ENCODE measurements at regions not wholly inside any gene's neighbourhood (a gene's known extent, or its start where the extent isn't known, plus 50 kb on each side); places are given as distances from the start of the nearest gene placed in this dataset.

- H3K27ac Mint-ChIP-seq = no peak overlapping the region
Observed at GRCh38 chr16:66277311-66278070, 89.0 kb upstream of the CDH5 start.

More at GRCh38 chr16:66277311-66278070, 89.0 kb upstream of the CDH5 start:
- intact Hi-C loops (cut with micrococcal nuclease) = no loop called here
- ATAC-seq (ENCODE audit: low read depth) (no peak), DNase-seq (no peak)
- 93% methylated on average over 6 of the region's 6 CpGs for WGBS (ENCODE audit: insufficient coverage)
- Histone ChIP-seq H3K9me3 (ENCODE audit: control extremely low read depth in 1 of 3, control insufficient read depth in 2 of 3, insufficient read depth in 1 of 3, low read length in 2 of 3) (peaks cover 2 to 23% (median 21%) of the 10 kb centered on the region in 3 donors), H4K20me1 (ENCODE audit: control insufficient read depth, insufficient read depth, low read length, poor library complexity, severe bottlenecking) (no peaks in the 10 kb centered on the region), H3K27ac (ENCODE audit: low read length in 2 of 2) (no peak overlapping the region), H3K27me3 (replicated peaks in 1 of 4; ENCODE audit: control extremely low read depth in 1 of 4, control insufficient read depth in 3 of 4, insufficient read depth in 4 of 4, low read length in 3 of 4) (peaks cover 0 to 9% (median 3%) of the 10 kb centered on the region in 4 experiments), H3K4me1 (ENCODE audit: control insufficient read depth in 2 of 2, insufficient read depth in 2 of 2, low read length in 2 of 2) (no peaks in the 10 kb centered on the region), H3K4me3 (ENCODE audit: control extremely low read depth in 1 of 5, extremely low read depth in 1 of 5, insufficient read depth in 1 of 5, low read depth in 2 of 5, low read length in 4 of 5) (no peak overlapping the region), H3K4me2 (replicated peaks; ENCODE audit: low read depth, low read length, poor library complexity, severe bottlenecking) (no peak overlapping the region), H3K79me2 (ENCODE audit: control insufficient read depth, insufficient read depth, low read length) (no peaks in the 10 kb centered on the region), H3K9ac (ENCODE audit: low read length) (no peak overlapping the region), H2AFZ (ENCODE audit: insufficient read depth, low read depth, low read length, poor library complexity, severe bottlenecking) (no peak overlapping the region), H3K36me3 (replicated peaks in 1 of 2; ENCODE audit: control extremely low read depth in 1 of 2, control insufficient read depth in 1 of 2, extremely low read depth in 1 of 2, insufficient read depth in 2 of 2, low read length in 1 of 2) (no peaks in the 10 kb centered on the region)
- TF ChIP-seq CTCF (IDR thresholded peaks at IDR 0.05) (no peak), EZH2 (IDR thresholded peaks at IDR 0.05; ENCODE audit: borderline replicate concordance, insufficient read depth, low read depth, low read length, poor library complexity, severe bottlenecking) (no peak)
- Mint-ChIP-seq H3K4me1 (no peaks in the 10 kb centered on the region), H3K27me3 (peaks cover 57% of the 10 kb centered on the region), H3K9me3 (ENCODE audit: insufficient read depth) (peaks cover 10% of the 10 kb centered on the region), H3K4me3 (no peak overlapping the region)
- POLR2A ChIA-PET = no interaction called here
- CTCF ChIA-PET = no interaction called here
